ENCODE measurements at regions not wholly inside any gene's neighbourhood (a gene's known extent, or its start where the extent isn't known, plus 50 kb on each side); places are given as distances from the start of the nearest gene placed in this dataset.

GRCh38 chrX:82292803-82293202, 1090.9 kb downstream of the SH3BGRL start:
- no peaks in the 10 kb centered on the region for H3K36me3 ChIP-seq
- no peak overlapping the region for H3K4me3 ChIP-seq
- ATAC-seq (no peak), DNase-seq (no peak)
- H3K27ac ChIP-seq: no peak overlapping the region
- H3K9me3 ChIP-seq: no peaks in the 10 kb centered on the region
- TF ChIP-seq CTCF (IDR thresholded peaks at IDR 0.05): no peak
- TF ChIP-seq POLR2A (IDR thresholded peaks at IDR 0.05): no peak
- H3K27me3 ChIP-seq: no peaks in the 10 kb centered on the region
- WGBS (ENCODE audit: insufficient coverage, low coverage, low lambda C conversion rate, missing lambda C conversion rate): 52% methylated on average over 2 of the region's 2 CpGs
- intact Hi-C loops (cut with DNase I): no loop called here
- H3K4me1 ChIP-seq: no peaks in the 10 kb centered on the region

- Histone ChIP-seq H3K27me3 (no peaks in the 10 kb centered on the region), H3K36me3 (no peaks in the 10 kb centered on the region), H3K9me3 (no peaks in the 10 kb centered on the region), H3K27ac (no peak overlapping the region), H3K4me3 (no peak overlapping the region), H3K4me1 (no peaks in the 10 kb centered on the region)
- TF ChIP-seq POLR2A (IDR thresholded peaks at IDR 0.05) (no peak), CTCF (IDR thresholded peaks at IDR 0.05) (no peak)
- DNase-seq (no peak), ATAC-seq (peak in 3 of 4 donors; percentile 30 to 61 (median 56))
- WGBS (ENCODE audit: insufficient coverage, low coverage, low lambda C conversion rate, missing lambda C conversion rate): 33% methylated on average over 1 of the region's 1 CpG
- intact Hi-C loops (cut with DNase I): no loop called here
Measured at GRCh38 chrX:82320569-82320968, 1118.7 kb downstream of the SH3BGRL start.

GRCh38 chrX:82333575-82333974, 1131.7 kb downstream of the SH3BGRL start:
- TF ChIP-seq CTCF (IDR thresholded peaks at IDR 0.05) (no peak), POLR2A (IDR thresholded peaks at IDR 0.05) (no peak)
- H3K4me3 ChIP-seq: no peak overlapping the region
- H3K9me3 ChIP-seq: no peaks in the 10 kb centered on the region
- ATAC-seq (peak; percentile 86 to 96 (median 92)), DNase-seq (no peak)
- no peaks in the 10 kb centered on the region for H3K36me3 ChIP-seq
- no peaks in the 10 kb centered on the region for H3K4me1 ChIP-seq
- intact Hi-C loops (cut with DNase I): no loop called here
- WGBS (ENCODE audit: insufficient coverage, low coverage, low lambda C conversion rate, missing lambda C conversion rate): 19% methylated on average over 1 of the region's 1 CpG
- H3K27me3 ChIP-seq: no peaks in the 10 kb centered on the region
- no peak overlapping the region for H3K27ac ChIP-seq

- Histone ChIP-seq H3K36me3 (no peaks in the 10 kb centered on the region), H3K27ac (no peak overlapping the region), H3K4me1 (peaks cover 0 to 6% (median 0%) of the 10 kb centered on the region in 4 donors), H3K4me3 (no peak overlapping the region), H3K9me3 (no peaks in the 10 kb centered on the region), H3K27me3 (no peaks in the 10 kb centered on the region)
- intact Hi-C loops (cut with DNase I): no loop called here
- no peak for TF ChIP-seq CTCF (IDR thresholded peaks at IDR 0.05)
- TF ChIP-seq POLR2A (IDR thresholded peaks at IDR 0.05): no peak
- DNase-seq (no peak), ATAC-seq (no peak)
- 33% methylated on average over 1 of the region's 1 CpG for WGBS (ENCODE audit: insufficient coverage, low coverage, low lambda C conversion rate, missing lambda C conversion rate)
Measured at GRCh38 chrX:82335772-82336171, 1133.9 kb downstream of the SH3BGRL start.

GRCh38 chrX:82342531-82342930, 1140.6 kb downstream of the SH3BGRL start:
- H3K4me1 ChIP-seq: peaks cover 0 to 6% (median 0%) of the 10 kb centered on the region in 4 donors
- DNase-seq (no peak), ATAC-seq (peak in 3 of 4 donors; percentile 61 to 77 (median 72))
- TF ChIP-seq POLR2A (IDR thresholded peaks at IDR 0.05) (no peak), CTCF (IDR thresholded peaks at IDR 0.05) (no peak)
- H3K4me3 ChIP-seq: no peak overlapping the region
- no peaks in the 10 kb centered on the region for H3K27me3 ChIP-seq
- H3K9me3 ChIP-seq: no peaks in the 10 kb centered on the region
- H3K36me3 ChIP-seq: no peaks in the 10 kb centered on the region
- 25% methylated on average over 3 of the region's 3 CpGs for WGBS (ENCODE audit: insufficient coverage, low coverage, low lambda C conversion rate, missing lambda C conversion rate)
- intact Hi-C loops (cut with DNase I): no loop called here
- no peak overlapping the region for H3K27ac ChIP-seq

All from right lobe of liver (tissue), 6 donors.